Type B pancreatic cell (in vitro differentiated cells): ENCODE measurements at regions not wholly inside any gene's neighbourhood (a gene's known extent, or its start where the extent isn't known, plus 50 kb on each side); places are given as distances from the start of the nearest gene placed in this dataset.

ENCODE experiments used
- DNase-seq: peaks from one replicate; pipeline ENCODE4 v3.0.0; 2021; ENCODE audit warnings: mixed read lengths; ENCODE audit not compliant: unreplicated experiment; ENCODE audit errors: extremely low spot score
- H3K27ac Mint-ChIP-seq: 2 replicates; pipeline ENCODE4 v1.8.0; 2021; ENCODE audit warnings: mild to moderate bottlenecking, mixed read lengths
- H3K27me3 Mint-ChIP-seq: 2 replicates; pipeline ENCODE4 v1.8.0; 2021; ENCODE audit warnings: mixed read lengths
- H3K36me3 Mint-ChIP-seq: 2 replicates; pipeline ENCODE4 v1.8.0; 2021; ENCODE audit warnings: mixed read lengths
- H3K4me1 Mint-ChIP-seq: one replicate; pipeline ENCODE4 v1.8.0; 2021; ENCODE audit warnings: mixed read lengths; ENCODE audit not compliant: unreplicated experiment
- H3K4me3 Mint-ChIP-seq: 2 replicates; pipeline ENCODE4 v1.8.0; 2021; ENCODE audit warnings: mild to moderate bottlenecking, mixed read lengths
- H3K9me3 Mint-ChIP-seq: 2 replicates; pipeline ENCODE4 v1.8.0; 2021; ENCODE audit warnings: mixed read lengths
- CTCF ChIP-seq: fragments of 200-600 bp; sonication (generic); conservative IDR thresholded peaks from 2 replicates; pipeline ENCODE4 v1.5.0; 2021; ENCODE audit warnings: antibody characterized with exemption, mild to moderate bottlenecking

- H3K27me3 Mint-ChIP-seq, result no peaks in the 10 kb centered on the region
- TF ChIP-seq CTCF, result no peak
- peaks cover 5% of the 10 kb centered on the region for H3K9me3 Mint-ChIP-seq
- no peaks in the 10 kb centered on the region for H3K4me1 Mint-ChIP-seq
- no peak overlapping the region for H3K27ac Mint-ChIP-seq
- no peak for DNase-seq
- H3K36me3 Mint-ChIP-seq, result no peaks in the 10 kb centered on the region
- H3K4me3 Mint-ChIP-seq, result no peak overlapping the region
Observed at GRCh38 chr4:112840061-112840460, 203.1 kb downstream of the LARP7 start.

GRCh38 chr4:112840619-112841018, 203.7 kb downstream of the LARP7 start:
- no peak for TF ChIP-seq CTCF
- no peak overlapping the region for H3K27ac Mint-ChIP-seq

GRCh38 chr4:112842513-112842912, 205.6 kb downstream of the LARP7 start:
- no peak for DNase-seq
- TF ChIP-seq CTCF, result no peak
- no peaks in the 10 kb centered on the region for H3K27me3 Mint-ChIP-seq
- no peaks in the 10 kb centered on the region for H3K4me1 Mint-ChIP-seq
- no peaks in the 10 kb centered on the region for H3K36me3 Mint-ChIP-seq
- H3K27ac Mint-ChIP-seq, result no peak overlapping the region
- H3K9me3 Mint-ChIP-seq, result no peaks in the 10 kb centered on the region
- no peak overlapping the region for H3K4me3 Mint-ChIP-seq

More at GRCh38 chr4:112840619-112841018, 203.7 kb downstream of the LARP7 start:
- peaks cover 5% of the 10 kb centered on the region for H3K9me3 Mint-ChIP-seq
- no peaks in the 10 kb centered on the region for H3K36me3 Mint-ChIP-seq
- H3K4me1 Mint-ChIP-seq, result no peaks in the 10 kb centered on the region
- no peak overlapping the region for H3K4me3 Mint-ChIP-seq
- H3K27me3 Mint-ChIP-seq, result no peaks in the 10 kb centered on the region
- DNase-seq, result no peak

GRCh38 chr4:112845386-112845785, 204.1 kb upstream of the ANK2 start:
- H3K27ac Mint-ChIP-seq, result no peak overlapping the region
- no peaks in the 10 kb centered on the region for H3K4me1 Mint-ChIP-seq
- no peak for DNase-seq
- TF ChIP-seq CTCF, result no peak
- no peak overlapping the region for H3K4me3 Mint-ChIP-seq
- H3K36me3 Mint-ChIP-seq, result no peaks in the 10 kb centered on the region
- H3K9me3 Mint-ChIP-seq, result no peaks in the 10 kb centered on the region
- H3K27me3 Mint-ChIP-seq, result no peaks in the 10 kb centered on the region

- TF ChIP-seq CTCF, result no peak
- H3K27ac Mint-ChIP-seq, result no peak overlapping the region
- H3K36me3 Mint-ChIP-seq, result no peaks in the 10 kb centered on the region
- no peaks in the 10 kb centered on the region for H3K9me3 Mint-ChIP-seq
- no peaks in the 10 kb centered on the region for H3K27me3 Mint-ChIP-seq
- H3K4me3 Mint-ChIP-seq, result no peak overlapping the region
- DNase-seq, result no peak
- no peaks in the 10 kb centered on the region for H3K4me1 Mint-ChIP-seq
Observed at GRCh38 chr4:112847045-112847444, 202.4 kb upstream of the ANK2 start.

- H3K4me1 Mint-ChIP-seq, result no peaks in the 10 kb centered on the region
- no peaks in the 10 kb centered on the region for H3K36me3 Mint-ChIP-seq
- no peak overlapping the region for H3K27ac Mint-ChIP-seq
- no peak overlapping the region for H3K4me3 Mint-ChIP-seq
- no peaks in the 10 kb centered on the region for H3K27me3 Mint-ChIP-seq
- DNase-seq, result no peak
- H3K9me3 Mint-ChIP-seq, result no peaks in the 10 kb centered on the region
- TF ChIP-seq CTCF, result no peak
Observed at GRCh38 chr4:112847781-112848180, 201.7 kb upstream of the ANK2 start.
